ENCODE measurements at regions not wholly inside any gene's neighbourhood (a gene's known extent, or its start where the extent isn't known, plus 50 kb on each side); places are given as distances from the start of the nearest gene placed in this dataset.

DNA sequence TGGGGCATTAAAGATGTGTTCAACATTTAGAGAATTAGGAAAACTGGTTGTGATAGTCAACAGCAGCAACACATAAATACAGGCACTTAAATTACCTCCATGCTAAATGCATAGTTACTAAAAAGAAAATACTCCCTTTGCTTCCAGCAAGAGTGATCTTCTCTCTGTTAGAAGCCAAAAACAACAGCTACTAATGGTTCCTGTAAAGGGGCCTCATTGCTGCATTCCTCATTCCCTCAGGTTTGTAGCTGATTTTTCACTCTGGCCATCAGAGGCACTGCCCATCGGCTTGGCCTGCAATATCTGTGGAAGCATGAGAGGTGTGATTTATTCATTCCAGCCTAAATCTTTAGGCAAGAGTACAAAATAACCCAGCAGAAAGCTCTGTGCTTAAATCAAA lies 466.0 kb upstream of the ADAMTS16 start:
- Mint-ChIP-seq H3K4me1 (ENCODE audit: low read depth, unreplicated experiment) (no peaks in the 10 kb centered on the region), H3K27me3 (ENCODE audit: insufficient read depth, unreplicated experiment) (peaks cover 3% of the 10 kb centered on the region), H3K4me3 (ENCODE audit: unreplicated experiment) (no peak overlapping the region), H3K9me3 (ENCODE audit: unreplicated experiment) (no peaks in the 10 kb centered on the region), H3K36me3 (ENCODE audit: insufficient read depth, unreplicated experiment) (no peaks in the 10 kb centered on the region), H3K27ac (ENCODE audit: unreplicated experiment) (no peak overlapping the region)
- no peak for DNase-seq
- Histone ChIP-seq H3K36me3 (ENCODE audit: control insufficient read depth, insufficient read depth, low read length) (no peaks in the 10 kb centered on the region), H3K4me3 (ENCODE audit: low read depth, low read length) (no peak overlapping the region), H3K27me3 (replicated peaks; ENCODE audit: control insufficient read depth, insufficient read depth, low read length) (no peaks in the 10 kb centered on the region), H3K9me3 (no peaks in the 10 kb centered on the region), H3K4me1 (no peaks in the 10 kb centered on the region)
- intact Hi-C loops (cut with micrococcal nuclease; ENCODE audit: unreplicated experiment) = no loop called here
- TF ChIP-seq, protein P1, sequence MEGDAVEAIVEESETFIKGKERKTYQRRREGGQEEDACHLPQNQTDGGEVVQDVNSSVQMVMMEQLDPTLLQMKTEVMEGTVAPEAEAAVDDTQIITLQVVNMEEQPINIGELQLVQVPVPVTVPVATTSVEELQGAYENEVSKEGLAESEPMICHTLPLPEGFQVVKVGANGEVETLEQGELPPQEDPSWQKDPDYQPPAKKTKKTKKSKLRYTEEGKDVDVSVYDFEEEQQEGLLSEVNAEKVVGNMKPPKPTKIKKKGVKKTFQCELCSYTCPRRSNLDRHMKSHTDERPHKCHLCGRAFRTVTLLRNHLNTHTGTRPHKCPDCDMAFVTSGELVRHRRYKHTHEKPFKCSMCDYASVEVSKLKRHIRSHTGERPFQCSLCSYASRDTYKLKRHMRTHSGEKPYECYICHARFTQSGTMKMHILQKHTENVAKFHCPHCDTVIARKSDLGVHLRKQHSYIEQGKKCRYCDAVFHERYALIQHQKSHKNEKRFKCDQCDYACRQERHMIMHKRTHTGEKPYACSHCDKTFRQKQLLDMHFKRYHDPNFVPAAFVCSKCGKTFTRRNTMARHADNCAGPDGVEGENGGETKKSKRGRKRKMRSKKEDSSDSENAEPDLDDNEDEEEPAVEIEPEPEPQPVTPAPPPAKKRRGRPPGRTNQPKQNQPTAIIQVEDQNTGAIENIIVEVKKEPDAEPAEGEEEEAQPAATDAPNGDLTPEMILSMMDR (IDR thresholded peaks at IDR 0.05; ENCODE audit: insufficient read depth in 1 of 2, low read depth in 1 of 2, low read length in 1 of 2, severe bottlenecking in 1 of 2, unreplicated experiment in 1 of 2) = no peak
- no TSS peak for BruUV-seq (replicated peaks)
- POLR2A ChIA-PET = no interaction called here
- CTCF ChIA-PET = no interaction called here

DNA sequence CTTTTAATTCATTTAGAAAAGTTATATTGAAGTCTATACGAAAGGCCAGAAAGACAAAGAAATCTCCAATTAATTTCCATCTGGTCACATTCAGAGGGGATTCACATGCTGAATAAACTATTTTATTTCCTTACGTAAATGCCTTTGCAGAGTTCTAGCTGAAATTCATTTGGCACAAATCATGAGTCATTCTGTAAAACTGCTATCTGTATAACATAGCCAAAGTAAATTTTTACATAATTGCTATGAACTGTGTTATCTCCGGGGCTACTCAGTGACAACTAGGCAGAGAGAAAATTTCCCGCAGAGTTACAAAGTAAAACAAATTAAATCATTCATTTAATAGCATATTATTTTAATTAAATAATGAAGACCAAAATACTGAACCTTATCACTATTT lies 463.2 kb upstream of the ADAMTS16 start:
- no peaks in the 10 kb centered on the region for H3K27me3 ChIP-seq (replicated peaks; ENCODE audit: control insufficient read depth, insufficient read depth, low read length)
- CTCF ChIA-PET = no interaction called here
- no peaks in the 10 kb centered on the region for H3K36me3 ChIP-seq (ENCODE audit: control insufficient read depth, insufficient read depth, low read length)
- TF ChIP-seq, protein P1 (IDR thresholded peaks at IDR 0.05; ENCODE audit: insufficient read depth in 1 of 2, low read depth in 1 of 2, low read length in 1 of 2, severe bottlenecking in 1 of 2, unreplicated experiment in 1 of 2) = no peak
- intact Hi-C loops (cut with micrococcal nuclease; ENCODE audit: unreplicated experiment) = no loop called here
- peaks cover 5% of the 10 kb centered on the region for H3K27me3 Mint-ChIP-seq (ENCODE audit: insufficient read depth, unreplicated experiment)
- H3K4me3 Mint-ChIP-seq (ENCODE audit: unreplicated experiment) = no peak overlapping the region
- no peaks in the 10 kb centered on the region for H3K4me1 Mint-ChIP-seq (ENCODE audit: low read depth, unreplicated experiment)
- H3K9me3 Mint-ChIP-seq (ENCODE audit: unreplicated experiment) = no peaks in the 10 kb centered on the region
- DNase-seq = no peak
- H3K9me3 ChIP-seq = no peaks in the 10 kb centered on the region
- POLR2A ChIA-PET = no interaction called here
- no peaks in the 10 kb centered on the region for H3K36me3 Mint-ChIP-seq (ENCODE audit: insufficient read depth, unreplicated experiment)
- no peak overlapping the region for H3K27ac Mint-ChIP-seq (ENCODE audit: unreplicated experiment)
- H3K4me3 ChIP-seq (ENCODE audit: low read depth, low read length) = no peak overlapping the region
- BruUV-seq (replicated peaks) = no TSS peak
- no peaks in the 10 kb centered on the region for H3K4me1 ChIP-seq

DNA sequence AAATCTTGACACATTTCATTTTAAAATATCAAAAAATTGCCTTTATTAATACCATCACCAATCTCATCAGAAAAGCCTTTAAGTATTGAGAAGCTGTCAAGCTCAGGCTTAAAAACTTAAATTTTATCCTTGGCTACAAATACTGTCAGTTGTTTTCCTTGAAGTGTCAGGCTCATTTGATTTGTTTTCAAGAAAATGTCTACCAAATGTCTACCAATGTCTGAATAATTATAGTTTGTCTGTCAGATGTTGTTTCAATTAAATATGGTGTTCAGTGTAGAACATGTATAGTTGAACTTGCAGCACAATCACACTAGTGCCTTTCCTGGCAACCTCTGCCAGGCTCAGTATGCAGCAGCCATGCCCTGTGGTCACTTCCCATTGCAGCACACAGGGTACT lies 455.2 kb upstream of the ADAMTS16 start:
- TF ChIP-seq, protein P1 (IDR thresholded peaks at IDR 0.05; ENCODE audit: insufficient read depth in 1 of 2, low read depth in 1 of 2, low read length in 1 of 2, severe bottlenecking in 1 of 2, unreplicated experiment in 1 of 2) = no peak
- POLR2A ChIA-PET = no interaction called here
- H3K27me3 Mint-ChIP-seq (ENCODE audit: insufficient read depth, unreplicated experiment) = no peaks in the 10 kb centered on the region
- H3K27me3 ChIP-seq (replicated peaks; ENCODE audit: control insufficient read depth, insufficient read depth, low read length) = no peaks in the 10 kb centered on the region
- no TSS peak for BruUV-seq (replicated peaks)
- DNase-seq = no peak
- no peaks in the 10 kb centered on the region for H3K36me3 Mint-ChIP-seq (ENCODE audit: insufficient read depth, unreplicated experiment)
- no peaks in the 10 kb centered on the region for H3K36me3 ChIP-seq (ENCODE audit: control insufficient read depth, insufficient read depth, low read length)
- H3K27ac Mint-ChIP-seq (ENCODE audit: unreplicated experiment) = no peak overlapping the region
- peaks cover 4% of the 10 kb centered on the region; the same call in 1 of the 2 replicates for H3K9me3 ChIP-seq
- intact Hi-C loops (cut with micrococcal nuclease; ENCODE audit: unreplicated experiment) = no loop called here
- H3K9me3 Mint-ChIP-seq (ENCODE audit: unreplicated experiment) = no peaks in the 10 kb centered on the region
- CTCF ChIA-PET = no interaction called here
- no peaks in the 10 kb centered on the region for H3K4me1 Mint-ChIP-seq (ENCODE audit: low read depth, unreplicated experiment)
- no peak overlapping the region for H3K4me3 ChIP-seq (ENCODE audit: low read depth, low read length)
- no peaks in the 10 kb centered on the region for H3K4me1 ChIP-seq
- H3K4me3 Mint-ChIP-seq (ENCODE audit: unreplicated experiment) = no peak overlapping the region

Data from Caco-2 (cell line).